ENCODE measurements at regions not wholly inside any gene's neighbourhood (a gene's known extent, or its start where the extent isn't known, plus 50 kb on each side); places are given as distances from the start of the nearest gene placed in this dataset.

GRCh38 chr9:90331826-90332575 is 310.6 kb downstream of the DIRAS2 start:
- Histone ChIP-seq H3K79me2 (replicated peaks; ENCODE audit: insufficient read depth) (no peaks in the 10 kb centered on the region), H3K9me2 (ENCODE audit: insufficient read depth) (no peaks in the 10 kb centered on the region; the same call in 1 of the 2 replicates), H2AFZ (peak overlapping the region; percentile 91), H3K27me3 (ENCODE audit: insufficient read depth) (no peaks in the 10 kb centered on the region), H3K27ac (ENCODE audit: low read depth) (no peak overlapping the region), H4K20me1 (replicated peaks; ENCODE audit: insufficient read depth) (no peaks in the 10 kb centered on the region), H3K4me1 (ENCODE audit: insufficient read depth) (peaks cover 22% of the 10 kb centered on the region), H3K4me3 (no peak overlapping the region), H3F3A (replicated peaks; ENCODE audit: low read depth) (no peaks in the 10 kb centered on the region), H3K36me3 (ENCODE audit: insufficient read depth) (no peaks in the 10 kb centered on the region), H3K4me2 (no peak overlapping the region)
- H3K9me3 Mint-ChIP-seq: no peaks in the 10 kb centered on the region
- no peak for TF ChIP-seq ZNF462 (CRISPR knock-in tag; IDR thresholded peaks at IDR 0.05)
- no peak for TF ChIP-seq ETS1 (IDR thresholded peaks at IDR 0.05)
- TF ChIP-seq, protein P1, sequence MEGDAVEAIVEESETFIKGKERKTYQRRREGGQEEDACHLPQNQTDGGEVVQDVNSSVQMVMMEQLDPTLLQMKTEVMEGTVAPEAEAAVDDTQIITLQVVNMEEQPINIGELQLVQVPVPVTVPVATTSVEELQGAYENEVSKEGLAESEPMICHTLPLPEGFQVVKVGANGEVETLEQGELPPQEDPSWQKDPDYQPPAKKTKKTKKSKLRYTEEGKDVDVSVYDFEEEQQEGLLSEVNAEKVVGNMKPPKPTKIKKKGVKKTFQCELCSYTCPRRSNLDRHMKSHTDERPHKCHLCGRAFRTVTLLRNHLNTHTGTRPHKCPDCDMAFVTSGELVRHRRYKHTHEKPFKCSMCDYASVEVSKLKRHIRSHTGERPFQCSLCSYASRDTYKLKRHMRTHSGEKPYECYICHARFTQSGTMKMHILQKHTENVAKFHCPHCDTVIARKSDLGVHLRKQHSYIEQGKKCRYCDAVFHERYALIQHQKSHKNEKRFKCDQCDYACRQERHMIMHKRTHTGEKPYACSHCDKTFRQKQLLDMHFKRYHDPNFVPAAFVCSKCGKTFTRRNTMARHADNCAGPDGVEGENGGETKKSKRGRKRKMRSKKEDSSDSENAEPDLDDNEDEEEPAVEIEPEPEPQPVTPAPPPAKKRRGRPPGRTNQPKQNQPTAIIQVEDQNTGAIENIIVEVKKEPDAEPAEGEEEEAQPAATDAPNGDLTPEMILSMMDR (conservative IDR thresholded peaks at IDR 0.05; ENCODE audit: low read depth in 2 of 2): no peak
- TF ChIP-seq CREB1 (CRISPR knock-in tag; IDR thresholded peaks at IDR 0.05; ENCODE audit: low read depth): no peak
- no peak for TF ChIP-seq POLR2AphosphoS5 (IDR thresholded peaks at IDR 0.05; ENCODE audit: low read depth)
- no peak for TF ChIP-seq ZNF114 (CRISPR knock-in tag; IDR thresholded peaks at IDR 0.05)
- no peak for TF ChIP-seq STAT1 (IDR thresholded peaks at IDR 0.05; ENCODE audit: unreplicated experiment)
- no peak for TF ChIP-seq ZNF331 (CRISPR knock-in tag; IDR thresholded peaks at IDR 0.05; ENCODE audit: low read depth)
- no peak for TF ChIP-seq JUNB (IDR thresholded peaks at IDR 0.05; ENCODE audit: unreplicated experiment)
- TF ChIP-seq REST (IDR thresholded peaks at IDR 0.05; ENCODE audit: unreplicated experiment): no peak
- no peak for TF ChIP-seq EZH2phosphoT487 (IDR thresholded peaks at IDR 0.05; ENCODE audit: unreplicated experiment)
- no peak for TF ChIP-seq NANOG (IDR thresholded peaks at IDR 0.05; ENCODE audit: borderline replicate concordance)
- TF ChIP-seq EZH2 (IDR thresholded peaks at IDR 0.05; ENCODE audit: low read depth, unreplicated experiment): no peak
- H3K27me3 Mint-ChIP-seq (ENCODE audit: insufficient read depth, low read depth, poor library complexity): no peaks in the 10 kb centered on the region
- peaks cover 15% of the 10 kb centered on the region for H3K4me1 Mint-ChIP-seq
- H3K36me3 Mint-ChIP-seq (ENCODE audit: low read depth): no peaks in the 10 kb centered on the region
- DNase-seq (ENCODE audit: low spot score) (no peak), ATAC-seq (no peak)
- H3K4me3 Mint-ChIP-seq: no peak overlapping the region
- H3K27ac Mint-ChIP-seq: peak overlapping the region; percentile 70

Data from GM23338 (cell line).